PC-3 (cell line): ENCODE measurements at regions not wholly inside any gene's neighbourhood (a gene's known extent, or its start where the extent isn't known, plus 50 kb on each side); places are given as distances from the start of the nearest gene placed in this dataset.

Source experiments
- EZH2 ChIP-seq: fragments of 300-600 bp; sonication (generic); IDR thresholded peaks from one replicate; pipeline ENCODE4 v1.6.1; 2017; ENCODE audit warnings: antibody characterized with exemption, mild to moderate bottlenecking, low read length; ENCODE audit not compliant: unreplicated experiment
- EZH2phosphoT487 ChIP-seq: fragments of 300-600 bp; sonication (generic); IDR thresholded peaks from 2 replicates; pipeline ENCODE4 v1.6.1; 2018; ENCODE audit warnings: mild to moderate bottlenecking, antibody characterized with exemption, low read length, borderline replicate concordance
- TF ChIP-seq, protein P1 (sequence below): fragments of 300-600 bp; sonication (generic); conservative IDR thresholded peaks from 2 replicates; pipeline ENCODE4 v1.5.1; 2017; ENCODE audit warnings: antibody characterized with exemption, low read depth, mild to moderate bottlenecking, low read length

DNA sequence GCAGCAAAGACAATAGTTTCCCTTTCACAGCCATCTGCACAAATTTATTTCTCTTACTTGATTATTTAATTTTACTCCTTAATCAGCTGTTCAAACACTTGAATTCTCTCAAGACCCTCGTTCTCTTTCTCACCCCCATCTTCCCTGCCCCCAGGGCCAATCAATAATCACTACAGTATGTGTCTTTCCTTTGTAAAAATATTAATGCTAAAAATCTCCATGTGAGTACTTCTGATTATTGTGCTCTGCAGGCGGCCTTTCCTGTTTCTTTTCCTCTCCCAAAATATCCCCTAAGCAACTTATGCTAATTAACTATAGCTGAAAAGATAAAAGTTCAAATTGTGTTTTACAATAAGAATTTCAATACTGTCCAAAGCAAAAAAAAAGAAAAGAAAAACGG is 617.0 kb upstream of the CBLB start:
- TF ChIP-seq EZH2 (no peak), EZH2phosphoT487 (no peak)
- TF ChIP-seq, protein P1, sequence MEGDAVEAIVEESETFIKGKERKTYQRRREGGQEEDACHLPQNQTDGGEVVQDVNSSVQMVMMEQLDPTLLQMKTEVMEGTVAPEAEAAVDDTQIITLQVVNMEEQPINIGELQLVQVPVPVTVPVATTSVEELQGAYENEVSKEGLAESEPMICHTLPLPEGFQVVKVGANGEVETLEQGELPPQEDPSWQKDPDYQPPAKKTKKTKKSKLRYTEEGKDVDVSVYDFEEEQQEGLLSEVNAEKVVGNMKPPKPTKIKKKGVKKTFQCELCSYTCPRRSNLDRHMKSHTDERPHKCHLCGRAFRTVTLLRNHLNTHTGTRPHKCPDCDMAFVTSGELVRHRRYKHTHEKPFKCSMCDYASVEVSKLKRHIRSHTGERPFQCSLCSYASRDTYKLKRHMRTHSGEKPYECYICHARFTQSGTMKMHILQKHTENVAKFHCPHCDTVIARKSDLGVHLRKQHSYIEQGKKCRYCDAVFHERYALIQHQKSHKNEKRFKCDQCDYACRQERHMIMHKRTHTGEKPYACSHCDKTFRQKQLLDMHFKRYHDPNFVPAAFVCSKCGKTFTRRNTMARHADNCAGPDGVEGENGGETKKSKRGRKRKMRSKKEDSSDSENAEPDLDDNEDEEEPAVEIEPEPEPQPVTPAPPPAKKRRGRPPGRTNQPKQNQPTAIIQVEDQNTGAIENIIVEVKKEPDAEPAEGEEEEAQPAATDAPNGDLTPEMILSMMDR, result no peak
